ENCODE measurements at regions not wholly inside any gene's neighbourhood (a gene's known extent, or its start where the extent isn't known, plus 50 kb on each side); places are given as distances from the start of the nearest gene placed in this dataset.
"Not testable (repeated sequence)": the region's sequence is repeated elsewhere in the genome, so short reads cannot be mapped to it uniquely, and the experiment has no call there.

- Histone ChIP-seq H3K36me3 (ENCODE audit: control insufficient read depth, insufficient read depth, low read length) (no peaks in the 10 kb centered on the region), H3K27me3 (replicated peaks; ENCODE audit: control insufficient read depth, insufficient read depth, low read length) (no peaks in the 10 kb centered on the region), H3K4me3 (replicated peaks; ENCODE audit: low read depth, low read length) (no peak overlapping the region)
- TF ChIP-seq CTCF (IDR thresholded peaks at IDR 0.05; ENCODE audit: insufficient read depth, low read length, poor library complexity, severe bottlenecking), result no peak
- no peak for DNase-seq (ENCODE audit: extremely low read depth, insufficient read length)
Measured at GRCh38 chr6:90687775-90688380, 101.0 kb upstream of the MAP3K7 start.

- Histone ChIP-seq H3K36me3 (ENCODE audit: control insufficient read depth, insufficient read depth, low read length) (no peaks in the 10 kb centered on the region), H3K4me3 (replicated peaks; ENCODE audit: low read depth, low read length) (no peak overlapping the region), H3K27me3 (replicated peaks; ENCODE audit: control insufficient read depth, insufficient read depth, low read length) (no peaks in the 10 kb centered on the region)
- TF ChIP-seq CTCF (IDR thresholded peaks at IDR 0.05; ENCODE audit: insufficient read depth, low read length, poor library complexity, severe bottlenecking), result no peak
- DNase-seq (ENCODE audit: extremely low read depth, insufficient read length), result no peak
Measured at GRCh38 chr6:90681863-90682262, 95.0 kb upstream of the MAP3K7 start.

- no peak for DNase-seq (ENCODE audit: extremely low read depth, insufficient read length)
- H3K36me3 ChIP-seq (ENCODE audit: control insufficient read depth, insufficient read depth, low read length), result no peaks in the 10 kb centered on the region
- no peak for TF ChIP-seq CTCF (IDR thresholded peaks at IDR 0.05; ENCODE audit: insufficient read depth, low read length, poor library complexity, severe bottlenecking)
- 0 out of 2 replicates have a peak, but pooled peaks cover 2% of the 10 kb centered on the region for H3K27me3 ChIP-seq (replicated peaks; ENCODE audit: control insufficient read depth, insufficient read depth, low read length)
- no peak overlapping the region for H3K4me3 ChIP-seq (replicated peaks; ENCODE audit: low read depth, low read length)
Measured at GRCh38 chr6:90678049-90678779, 91.3 kb upstream of the MAP3K7 start.

GRCh38 chr6:90677440-90677839 lies 90.6 kb upstream of the MAP3K7 start:
- H3K36me3 ChIP-seq (ENCODE audit: control insufficient read depth, insufficient read depth, low read length), result no peaks in the 10 kb centered on the region
- no peak for DNase-seq (ENCODE audit: extremely low read depth, insufficient read length)
- no peak for TF ChIP-seq CTCF (IDR thresholded peaks at IDR 0.05; ENCODE audit: insufficient read depth, low read length, poor library complexity, severe bottlenecking)
- no peak overlapping the region for H3K4me3 ChIP-seq (replicated peaks; ENCODE audit: low read depth, low read length)
- H3K27me3 ChIP-seq (replicated peaks; ENCODE audit: control insufficient read depth, insufficient read depth, low read length), result 0 out of 2 replicates have a peak, but pooled peaks cover 2% of the 10 kb centered on the region

- H3K4me3 ChIP-seq (replicated peaks; ENCODE audit: low read depth, low read length), result no peak overlapping the region
- H3K27me3 ChIP-seq (replicated peaks; ENCODE audit: control insufficient read depth, insufficient read depth, low read length), result 0 out of 2 replicates have a peak, but pooled peaks cover 2% of the 10 kb centered on the region
- H3K36me3 ChIP-seq (ENCODE audit: control insufficient read depth, insufficient read depth, low read length), result no peaks in the 10 kb centered on the region
- no peak for TF ChIP-seq CTCF (IDR thresholded peaks at IDR 0.05; ENCODE audit: insufficient read depth, low read length, poor library complexity, severe bottlenecking)
- no peak for DNase-seq (ENCODE audit: extremely low read depth, insufficient read length)
Measured at GRCh38 chr6:90676516-90677300, 89.8 kb upstream of the MAP3K7 start.

GRCh38 chr6:90675107-90675506 lies 88.2 kb upstream of the MAP3K7 start:
- not testable (repeated sequence) for DNase-seq (ENCODE audit: extremely low read depth, insufficient read length); H3K27me3 ChIP-seq (replicated peaks; ENCODE audit: control insufficient read depth, insufficient read depth, low read length); H3K4me3 ChIP-seq (replicated peaks; ENCODE audit: low read depth, low read length); H3K36me3 ChIP-seq (ENCODE audit: control insufficient read depth, insufficient read depth, low read length)

GRCh38 chr6:90674077-90674476 lies 87.2 kb upstream of the MAP3K7 start:
- not testable (repeated sequence) for H3K4me3 ChIP-seq (replicated peaks; ENCODE audit: low read depth, low read length); H3K36me3 ChIP-seq (ENCODE audit: control insufficient read depth, insufficient read depth, low read length); H3K27me3 ChIP-seq (replicated peaks; ENCODE audit: control insufficient read depth, insufficient read depth, low read length); DNase-seq (ENCODE audit: extremely low read depth, insufficient read length)
